Aorta (tissue), 5 donors: ENCODE measurements at regions not wholly inside any gene's neighbourhood (a gene's known extent, or its start where the extent isn't known, plus 50 kb on each side); places are given as distances from the start of the nearest gene placed in this dataset.
"Not testable (repeated sequence)": the region's sequence is repeated elsewhere in the genome, so short reads cannot be mapped to it uniquely, and the experiment has no call there.

Source experiments
- ATAC-seq: fragments of 200-7000 bp; cut with Tn5 transposase; one replicate; pipeline ENCODE4 v1.9.1; 2022; ENCODE audit warnings: moderate library complexity; ENCODE audit not compliant: low FRiP score
- DNase-seq, 2 donors: peaks; one replicate each; pipeline ENCODE4 v3.0.0-alpha.2; 2020
- H3K27ac ChIP-seq, 2 donors: one replicate each; pipeline ENCODE4 v1.5.1; 2013; ENCODE audit warnings: low read length in 2 of 2, mild to moderate bottlenecking in 2 of 2, moderate library complexity in 2 of 2, control low read depth in 1 of 2, inconsistent platforms in 1 of 2, low read depth in 1 of 2
- H3K27me3 ChIP-seq, 2 donors: one replicate each; pipeline ENCODE4 v1.6.1; 2013; ENCODE audit warnings: control low read depth in 1 of 2, low read length in 1 of 2, mild to moderate bottlenecking in 1 of 2, moderate library complexity in 1 of 2; ENCODE audit not compliant: insufficient read depth in 2 of 2, control insufficient read depth in 1 of 2
- H3K36me3 ChIP-seq, 2 donors: one replicate each; pipeline ENCODE4 v1.6.1; 2013; ENCODE audit warnings: control low read depth in 1 of 2, low read length in 1 of 2, mild to moderate bottlenecking in 1 of 2; ENCODE audit not compliant: insufficient read depth in 2 of 2, control insufficient read depth in 1 of 2
- H3K4me1 ChIP-seq, 2 donors: one replicate each; pipeline ENCODE4 v1.6.1; 2013; ENCODE audit warnings: low read length in 2 of 2, control low read depth in 1 of 2, mild to moderate bottlenecking in 1 of 2, moderate library complexity in 1 of 2; ENCODE audit not compliant: insufficient read depth in 2 of 2, control insufficient read depth in 1 of 2
- H3K4me3 ChIP-seq, 2 donors: one replicate each; pipeline ENCODE4 v1.5.1; 2013; ENCODE audit warnings: low read length in 2 of 2, control low read depth in 1 of 2, mild to moderate bottlenecking in 1 of 2
- H3K9me3 ChIP-seq: one replicate; pipeline ENCODE4 v1.6.1; 2013; ENCODE audit warnings: mild to moderate bottlenecking, low read length; ENCODE audit not compliant: control insufficient read depth
- WGBS, 2 donors: extraction: QIAGEN DNeasy Blood & Tissue Kit; methylation state at CpG; one replicate each; pipeline ENCODE4 v1.1.7; 2013; 5-methylcytosine and 5-hydroxymethylcytosine counted together
- intact Hi-C, 2 donors: fragments of 100-400 bp; cut with DNase I; formaldehyde crosslinking; loops; one replicate each; pipeline versions ENCODE4 v1.14.2 to v1.15.0; 2022
- donor health status: healthy with polysubstance abuse.
- donor health status: Bipolar disorder and iron deficiency.
- donor health status: DM: no; HTN: no; CAD: no.
- donor health status: DM: no; HTN: no; CAD: no.
- donor health status: DM: yes; HTN: yes; CAD: no.

DNA sequence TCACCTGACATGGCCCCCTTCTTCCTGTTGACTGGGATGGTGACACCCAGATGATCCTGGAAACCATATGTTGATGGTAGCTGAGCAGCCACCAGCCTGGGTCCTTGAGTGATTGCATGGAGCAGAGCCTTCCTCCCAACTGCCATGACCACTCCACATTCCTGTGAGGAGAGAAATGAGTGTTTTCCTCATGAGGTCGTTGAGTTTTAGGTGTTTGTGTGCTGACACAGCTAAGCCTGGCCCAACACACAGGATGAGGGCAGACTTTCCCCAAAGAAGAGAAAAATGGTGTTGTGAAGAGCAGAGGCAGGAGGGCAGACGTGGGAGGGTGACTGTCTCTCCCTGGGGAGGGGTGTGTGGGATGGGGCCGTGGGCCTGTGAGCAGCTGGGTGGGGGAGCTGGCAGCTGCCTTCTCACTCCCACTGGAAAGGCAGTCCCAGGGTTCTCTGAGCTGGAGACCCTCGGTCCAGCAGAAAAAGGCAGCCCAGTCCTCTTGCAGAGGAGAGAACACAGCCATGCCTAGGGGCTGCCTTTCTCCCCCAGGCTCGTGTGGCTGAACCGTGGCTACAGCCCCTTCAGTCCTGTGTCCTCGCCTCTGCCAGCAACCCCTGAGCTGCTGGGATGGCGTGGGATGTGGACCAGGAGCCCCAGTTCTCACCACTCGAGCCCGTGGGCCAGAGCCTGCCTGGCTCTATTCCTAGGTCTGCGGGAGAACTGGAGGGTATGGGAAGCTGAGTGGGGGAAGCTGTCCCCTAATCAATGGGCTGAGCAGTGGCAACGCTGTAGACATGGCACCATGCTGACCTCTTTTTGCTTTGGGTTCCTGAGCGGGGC lies 257.0 kb downstream of the ADGRD1 start:
- intact Hi-C loops: no loop called here
- Histone ChIP-seq H3K9me3 (peaks cover 6% of the 10 kb centered on the region), H3K4me3 (no peak overlapping the region), H3K27ac (no peak overlapping the region), H3K27me3 (no peaks in the 10 kb centered on the region), H3K4me1 (no peaks in the 10 kb centered on the region), H3K36me3 (no peaks in the 10 kb centered on the region)
- DNase-seq (peak in 1 of 2 donors; percentile 42), ATAC-seq (no peak)
- 71 to 73% methylated on average over 12 to 13 of the region's 13 CpGs for WGBS, 2 donors

DNA sequence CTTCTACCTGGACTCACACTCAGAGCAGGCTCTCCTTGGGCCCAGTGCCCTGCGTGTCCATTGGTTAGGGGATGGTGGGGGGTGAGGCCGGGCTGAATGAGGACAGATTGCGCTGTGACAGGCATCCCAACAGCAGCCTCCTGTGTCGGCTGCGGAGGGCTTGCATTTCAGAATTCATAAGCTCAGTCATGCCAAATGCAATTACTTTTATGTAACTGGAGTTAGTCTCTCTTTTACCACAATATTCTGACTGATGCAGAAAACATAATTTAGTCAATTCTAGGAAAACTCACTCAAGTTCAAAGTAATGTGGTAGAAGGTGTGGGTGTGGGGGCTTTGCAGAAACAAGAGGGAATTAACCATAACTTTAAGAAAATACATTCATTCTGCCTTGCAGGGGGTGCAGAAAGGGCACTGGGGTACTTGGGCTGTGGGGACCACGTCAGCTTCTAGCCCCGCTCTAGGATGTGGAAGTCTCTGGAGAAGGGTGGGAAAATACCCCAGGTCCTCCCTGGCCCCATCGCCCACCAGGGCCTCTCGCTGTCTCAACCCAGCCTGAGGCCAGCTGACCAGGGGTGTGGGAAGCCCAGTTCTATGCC lies 257.7 kb downstream of the ADGRD1 start:
- ATAC-seq: no peak
- no peak overlapping the region for H3K27ac ChIP-seq
- peaks cover 6% of the 10 kb centered on the region for H3K9me3 ChIP-seq
- no peaks in the 10 kb centered on the region for H3K36me3 ChIP-seq
- intact Hi-C loops: no loop called here
- H3K27me3 ChIP-seq: no peaks in the 10 kb centered on the region
- 72 to 79% methylated on average over 9 of the region's 9 CpGs for WGBS, 2 donors
- H3K4me1 ChIP-seq: no peaks in the 10 kb centered on the region
- peak in 1 of 2 donors; percentile 46 for DNase-seq
- H3K4me3 ChIP-seq: no peak overlapping the region

DNA sequence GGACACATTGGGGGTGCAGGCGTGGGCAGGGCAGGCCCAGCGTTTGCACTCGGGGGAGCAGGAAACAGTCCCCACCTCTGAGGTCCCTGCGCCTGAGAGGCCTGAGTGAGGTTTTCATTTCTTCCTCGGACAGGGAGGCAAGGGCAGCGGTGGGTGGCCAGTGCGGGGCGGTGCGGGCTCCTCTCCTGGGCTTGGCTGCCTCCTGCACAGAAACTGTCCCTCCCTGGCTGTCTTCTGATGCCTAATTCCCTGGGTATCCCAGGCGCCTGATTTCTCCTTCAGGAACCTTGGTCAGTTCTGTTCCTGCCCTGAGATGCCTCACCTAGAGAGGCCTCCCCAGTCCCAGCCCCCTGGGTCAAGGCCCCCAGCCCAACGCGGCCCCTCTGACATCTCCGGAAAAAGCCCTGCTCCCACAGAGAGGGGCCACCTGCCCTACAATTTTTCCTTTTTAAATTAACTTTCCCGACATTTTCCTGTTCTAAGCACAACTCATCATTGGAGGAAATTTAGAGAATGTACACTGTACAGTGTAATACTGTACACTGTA lies 260.3 kb downstream of the ADGRD1 start:
- no peaks in the 10 kb centered on the region for H3K4me1 ChIP-seq
- H3K27ac ChIP-seq: no peak overlapping the region
- DNase-seq (peak in 1 of 2 donors; percentile 38), ATAC-seq (no peak)
- no peaks in the 10 kb centered on the region for H3K36me3 ChIP-seq
- peaks cover 6% of the 10 kb centered on the region for H3K9me3 ChIP-seq
- intact Hi-C loops: no loop called here
- no peak overlapping the region for H3K4me3 ChIP-seq
- WGBS, 2 donors: 82 to 83% methylated on average over 14 of the region's 14 CpGs
- no peaks in the 10 kb centered on the region for H3K27me3 ChIP-seq

DNA sequence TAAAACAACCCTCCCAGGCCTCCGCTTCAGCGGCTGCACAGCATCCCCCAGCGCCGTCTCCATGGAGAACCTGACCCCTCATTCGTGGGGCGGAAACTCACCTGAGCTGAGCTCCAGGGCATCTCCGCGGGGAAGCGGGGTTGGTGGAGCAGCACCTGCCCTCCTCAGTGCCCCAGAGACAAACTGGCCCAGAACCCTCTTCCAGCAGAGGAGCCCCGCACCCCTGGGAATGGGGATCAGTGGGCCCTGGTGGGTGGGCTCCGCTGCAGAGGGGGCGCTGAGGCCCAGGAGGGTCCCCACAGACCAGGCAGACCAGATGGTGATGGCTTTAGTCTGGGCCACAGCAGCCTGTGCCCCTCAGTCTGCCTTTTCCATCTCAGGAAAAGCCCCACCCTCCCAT lies 261.2 kb downstream of the ADGRD1 start:
- H3K27ac ChIP-seq, H3K36me3 ChIP-seq, H3K4me3 ChIP-seq, intact Hi-C loops, H3K9me3 ChIP-seq, ATAC-seq, H3K4me1 ChIP-seq, H3K27me3 ChIP-seq: not testable (repeated sequence)
- 80 to 99% methylated on average over 12 of the region's 12 CpGs for WGBS, 2 donors
- DNase-seq: peak in 1 of 2 donors; percentile 45

DNA sequence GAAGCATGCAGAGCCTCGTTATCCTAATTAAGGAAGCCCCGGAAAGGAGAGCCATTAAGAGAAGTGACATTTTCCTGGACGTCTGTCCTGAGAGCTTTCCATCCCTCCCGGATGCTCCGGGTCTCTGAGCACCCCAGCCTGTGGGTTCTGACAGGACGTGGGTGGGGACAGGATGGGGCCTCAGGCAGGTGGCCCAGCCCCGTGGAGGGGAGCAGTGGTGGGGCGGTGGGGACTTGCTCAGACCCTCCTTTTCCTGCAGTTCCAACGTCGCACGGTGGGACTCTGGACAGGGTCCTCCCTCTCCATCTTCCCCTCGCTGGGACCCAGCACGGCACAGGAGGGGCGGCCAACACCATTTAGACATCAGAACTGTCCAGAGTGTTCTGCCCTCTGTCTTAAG lies 262.9 kb downstream of the ADGRD1 start:
- 25 to 30% methylated on average over 13 to 14 of the region's 14 CpGs for WGBS, 2 donors
- H3K27ac ChIP-seq, H3K4me1 ChIP-seq, H3K27me3 ChIP-seq, H3K4me3 ChIP-seq, intact Hi-C loops, H3K9me3 ChIP-seq, H3K36me3 ChIP-seq: not testable (repeated sequence)
- ATAC-seq (peak; percentile 34), DNase-seq (peak in 1 of 2 donors; percentile 57)

DNA sequence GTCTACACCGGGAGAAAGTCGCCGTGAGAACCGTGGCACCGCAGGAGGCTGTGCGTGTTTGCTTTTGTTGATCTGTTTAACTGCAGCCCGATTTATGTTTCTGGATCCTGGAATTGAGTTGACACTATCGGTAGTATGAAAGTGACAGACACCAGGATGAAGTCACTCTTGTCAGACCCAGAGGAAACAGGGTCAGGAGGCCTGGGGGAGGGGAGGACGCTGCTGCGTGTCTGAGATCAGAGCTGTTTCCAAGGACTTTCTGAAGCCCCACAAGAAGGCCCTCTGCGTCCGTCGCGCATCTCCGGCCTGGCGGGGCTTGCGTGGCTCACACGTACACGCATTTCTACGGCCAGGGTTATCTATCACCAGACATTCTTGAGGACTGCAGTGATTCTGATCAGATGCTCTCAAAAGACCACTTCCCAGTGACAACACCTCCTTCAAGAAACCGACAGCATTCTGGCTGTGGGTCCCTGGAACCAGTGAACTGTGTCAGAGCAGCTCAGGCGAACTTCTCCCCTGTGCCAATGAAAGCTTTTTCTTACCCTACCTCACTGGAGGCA lies 263.4 kb downstream of the ADGRD1 start:
- no peaks in the 10 kb centered on the region for H3K27me3 ChIP-seq
- ATAC-seq (no peak), DNase-seq (peak in 1 of 2 donors; percentile 64)
- intact Hi-C loops: no loop called here
- peaks cover 1% of the 10 kb centered on the region for H3K9me3 ChIP-seq
- no peak overlapping the region for H3K4me3 ChIP-seq
- H3K36me3 ChIP-seq: no peaks in the 10 kb centered on the region
- no peak overlapping the region for H3K27ac ChIP-seq
- no peaks in the 10 kb centered on the region for H3K4me1 ChIP-seq
- 20 to 23% methylated on average over 22 of the region's 22 CpGs for WGBS, 2 donors

DNA sequence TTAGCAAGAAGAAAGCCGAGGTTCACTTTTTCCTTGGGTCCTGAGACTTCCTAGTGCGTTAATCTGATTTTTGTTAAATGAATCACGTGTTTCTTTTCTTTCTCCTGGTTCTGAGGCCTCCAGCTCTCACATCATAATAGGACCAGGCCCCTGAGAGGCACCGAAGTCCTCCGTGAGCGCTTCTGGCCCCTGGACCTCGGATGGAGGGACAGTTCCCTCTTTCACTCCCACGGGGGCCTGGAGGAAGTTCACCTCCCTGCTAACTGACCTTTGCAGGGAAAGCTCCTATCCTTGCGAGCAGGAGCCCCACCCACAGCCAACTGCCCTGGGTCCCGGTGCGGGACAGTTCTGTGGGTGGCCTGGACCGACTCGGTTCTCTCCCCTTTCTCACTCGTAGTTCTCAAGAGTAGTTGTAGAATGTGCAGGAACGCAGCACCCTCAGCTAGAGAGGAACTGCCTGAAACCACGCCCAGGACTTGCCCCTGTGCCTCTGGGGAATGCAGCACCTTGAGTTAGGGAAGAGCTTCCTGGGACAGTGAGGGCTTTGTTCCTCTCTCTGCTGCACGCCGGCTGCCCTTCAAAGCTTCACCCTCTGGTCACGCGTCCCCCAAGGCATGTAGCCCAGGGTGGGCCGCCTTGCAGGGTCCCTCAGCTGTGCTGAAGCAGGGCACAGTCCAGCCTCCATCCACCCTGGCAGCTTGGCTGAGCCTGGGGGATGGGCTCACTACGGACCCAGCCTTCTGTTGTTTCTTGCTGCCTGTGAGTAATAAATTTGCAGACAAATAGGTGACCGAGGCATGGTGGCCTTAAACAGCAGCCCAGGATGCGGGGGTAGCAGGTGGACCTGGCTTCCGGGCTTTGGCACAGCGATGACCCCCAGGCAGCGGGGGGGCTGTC lies 264.6 kb downstream of the ADGRD1 start:
- peak in 1 of 2 donors; percentile 55 for DNase-seq
- WGBS, 2 donors: 40 to 47% methylated on average over 27 of the region's 27 CpGs

DNA sequence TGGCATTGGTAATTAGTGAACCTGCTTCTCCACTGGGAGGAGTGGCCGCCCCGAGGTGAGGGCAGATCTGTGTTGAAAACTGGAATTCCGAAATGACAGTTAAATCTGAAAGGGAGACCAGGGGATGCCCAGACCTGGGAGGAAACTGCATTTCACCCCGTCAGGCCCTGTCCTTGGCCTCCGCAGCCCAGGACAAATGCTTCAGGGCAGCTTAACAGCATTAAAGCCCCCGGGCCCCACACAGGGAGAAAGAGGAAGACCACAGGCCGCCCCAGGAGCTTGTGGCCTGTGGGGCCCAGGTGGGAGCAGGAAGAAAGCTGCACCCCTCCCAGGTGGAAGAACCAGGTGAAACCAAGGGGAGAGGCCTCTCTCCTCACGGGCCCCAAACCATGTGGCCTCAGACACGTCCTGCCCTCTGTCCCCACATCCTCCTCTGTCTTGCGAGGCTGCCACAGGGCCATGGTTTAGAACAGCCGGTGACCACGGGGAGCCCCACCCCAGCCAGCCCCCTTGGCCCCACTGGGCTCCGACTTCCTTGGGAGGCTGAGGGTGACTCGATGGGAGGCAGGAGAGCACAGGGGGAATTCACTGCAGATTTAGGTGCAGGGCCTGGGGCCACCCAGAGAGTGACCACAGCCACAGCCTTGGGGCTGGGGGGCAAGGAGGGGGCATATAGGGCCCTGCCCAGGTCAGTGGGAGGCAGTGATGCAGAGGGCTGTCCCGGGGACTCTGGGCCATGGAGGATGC lies 265.4 kb downstream of the ADGRD1 start:
- no peak overlapping the region for H3K27ac ChIP-seq
- intact Hi-C loops: no loop called here
- no peaks in the 10 kb centered on the region for H3K36me3 ChIP-seq
- ATAC-seq (no peak), DNase-seq (peak in 1 of 2 donors; percentile 65)
- H3K4me3 ChIP-seq: no peak overlapping the region
- no peaks in the 10 kb centered on the region for H3K27me3 ChIP-seq
- H3K4me1 ChIP-seq: no peaks in the 10 kb centered on the region
- H3K9me3 ChIP-seq: no peaks in the 10 kb centered on the region
- WGBS, 2 donors: 72 to 79% methylated on average over 15 of the region's 15 CpGs

More for the DNA sequence above, 264.6 kb downstream of the ADGRD1 start:
- no peak for ATAC-seq
- H3K27ac ChIP-seq: no peak overlapping the region
- no peak overlapping the region for H3K4me3 ChIP-seq
- no peaks in the 10 kb centered on the region for H3K9me3 ChIP-seq
- no peaks in the 10 kb centered on the region for H3K36me3 ChIP-seq
- intact Hi-C loops: no loop called here
- H3K4me1 ChIP-seq: no peaks in the 10 kb centered on the region
- no peaks in the 10 kb centered on the region for H3K27me3 ChIP-seq
